Erythroblast (primary cell): ENCODE measurements at regions not wholly inside any gene's neighbourhood (a gene's known extent, or its start where the extent isn't known, plus 50 kb on each side); places are given as distances from the start of the nearest gene placed in this dataset.
A peak's percentile ranks its signal among the peaks of the same experiment; 100 is the strongest.

Source experiments
- DNase-seq, 2 experiments: peaks; one replicate each; lab custom pipeline; 2025; lab: John Stamatoyannopoulos, UW
- GATA1 ChIP-seq: IDR thresholded peaks from 2 replicates; pipeline ENCODE4 v1.6.1; 2011; ENCODE audit warnings: low read depth, mild to moderate bottlenecking, control low read depth, low read length, moderate library complexity
- POLR2A ChIP-seq: IDR thresholded peaks from 2 replicates; pipeline ENCODE4 v1.6.1; 2011; ENCODE audit warnings: mild to moderate bottlenecking, low read length

GRCh38 chr14:100638211-100638855, 51.1 kb upstream of the BEGAIN start:
- TF ChIP-seq POLR2A (no peak), GATA1 (no peak)
- no peak for DNase-seq

GRCh38 chr14:100639280-100639679, 52.1 kb upstream of the BEGAIN start:
- no peak for TF ChIP-seq GATA1
- TF ChIP-seq POLR2A = no peak
- DNase-seq = no peak

GRCh38 chr14:100640471-100641273, 53.5 kb upstream of the BEGAIN start:
- DNase-seq = no peak
- TF ChIP-seq POLR2A (no peak), GATA1 (no peak)

GRCh38 chr14:100641274-100641860, 54.1 kb upstream of the BEGAIN start:
- TF ChIP-seq POLR2A (no peak), GATA1 (no peak)

GRCh38 chr14:100643426-100643825, 56.2 kb upstream of the BEGAIN start:
- no peak for TF ChIP-seq GATA1
- TF ChIP-seq POLR2A = no peak
- DNase-seq = no peak

More at GRCh38 chr14:100641274-100641860, 54.1 kb upstream of the BEGAIN start:
- no peak for DNase-seq

- no peak for TF ChIP-seq GATA1
- no peak for TF ChIP-seq POLR2A
- no peak for DNase-seq
Measured at GRCh38 chr14:100644383-100644782, 57.2 kb upstream of the BEGAIN start.

GRCh38 chr14:100644784-100645183, 57.6 kb upstream of the BEGAIN start:
- no peak for DNase-seq

GRCh38 chr14:100645196-100645981, 58.2 kb upstream of the BEGAIN start:
- no peak for TF ChIP-seq POLR2A
- no peak for TF ChIP-seq GATA1
- peak; percentile 79 to 85 for DNase-seq

More at GRCh38 chr14:100644784-100645183, 57.6 kb upstream of the BEGAIN start:
- TF ChIP-seq GATA1 (no peak), POLR2A (no peak)

- no peak for TF ChIP-seq GATA1
- no peak for TF ChIP-seq POLR2A
- no peak for DNase-seq
Measured at GRCh38 chr14:100645982-100646314, 58.7 kb upstream of the BEGAIN start.

- no peak for DNase-seq
- no peak for TF ChIP-seq GATA1
- TF ChIP-seq POLR2A = no peak
Measured at GRCh38 chr14:100648474-100649172, 61.4 kb upstream of the BEGAIN start.

- TF ChIP-seq POLR2A (no peak), GATA1 (no peak)
- DNase-seq = peak in 1 of 2 experiments; percentile 22
Measured at GRCh38 chr14:100649173-100649519, 61.9 kb upstream of the BEGAIN start.

- no peak for DNase-seq
- TF ChIP-seq POLR2A = no peak
- no peak for TF ChIP-seq GATA1
Measured at GRCh38 chr14:100651999-100652508, 64.8 kb upstream of the BEGAIN start.

GRCh38 chr14:100652744-100653143, 65.5 kb upstream of the BEGAIN start:
- DNase-seq = no peak
- TF ChIP-seq POLR2A = no peak

- peak; percentile 27 to 49 for DNase-seq
- TF ChIP-seq POLR2A (no peak), GATA1 (no peak)
Measured at GRCh38 chr14:100653409-100653808, 66.2 kb upstream of the BEGAIN start.
